Upper lobe of left lung (tissue), 6 donors: ENCODE measurements at regions not wholly inside any gene's neighbourhood (a gene's known extent, or its start where the extent isn't known, plus 50 kb on each side); places are given as distances from the start of the nearest gene placed in this dataset.

Source experiments
- ATAC-seq, 2 donors: fragments of 200-7000 bp; cut with Tn5 transposase; one replicate each; pipeline ENCODE4 v1.9.1; 2022; ENCODE audit warnings: mild to moderate bottlenecking in 2 of 2, moderate library complexity in 2 of 2; ENCODE audit not compliant: low FRiP score in 2 of 2
- DNase-seq, 2 donors: peaks; one replicate each; pipeline ENCODE4 v3.0.0-alpha.2; 2019 to 2020
- H3K27ac ChIP-seq, 4 donors: fragments of 200-600 bp; sonication (generic); one replicate each; pipeline ENCODE4 v1.5.1; 2016 to 2019
- H3K27me3 ChIP-seq, 4 donors: fragments of 200-600 bp; sonication (generic); one replicate each; pipeline ENCODE4 v1.5.1; 2017 to 2019
- H3K36me3 ChIP-seq, 4 donors: fragments of 200-600 bp; sonication (generic); one replicate each; pipeline ENCODE4 v1.5.1; 2016 to 2019
- H3K4me1 ChIP-seq, 4 donors: fragments of 200-600 bp; sonication (generic); one replicate each; pipeline ENCODE4 v1.5.1; 2018 to 2019
- H3K4me3 ChIP-seq, 4 donors: fragments of 200-600 bp; sonication (generic); one replicate each; pipeline ENCODE4 v1.5.1; 2017 to 2019; ENCODE audit warnings: mild to moderate bottlenecking in 2 of 4, moderate library complexity in 1 of 4
- H3K9me3 ChIP-seq, 4 donors: fragments of 200-600 bp; sonication (generic); one replicate each; pipeline ENCODE4 v1.5.1; 2018 to 2019
- EP300 ChIP-seq, 4 donors: sonication (generic); formaldehyde crosslinking; IDR thresholded peaks; one replicate each; pipeline ENCODE4 v1.5.1; 2017; ENCODE audit warnings: antibody characterized with exemption in 4 of 4, control low read depth in 2 of 4
- POLR2A ChIP-seq, 4 donors: fragments of 450-650 bp; IDR thresholded peaks; one replicate each; pipeline ENCODE4 v1.5.1; 2016 to 2017; ENCODE audit warnings: antibody characterized with exemption in 4 of 4, mild to moderate bottlenecking in 2 of 4
- POLR2AphosphoS5 ChIP-seq, 2 donors: sonication (generic); formaldehyde crosslinking; IDR thresholded peaks; one replicate each; pipeline ENCODE4 v1.5.1; 2017; ENCODE audit warnings: antibody characterized with exemption in 2 of 2
- WGBS, 2 donors: methylation state at CpG; one replicate each; pipeline ENCODE4 v1.1.5; 2017 to 2018; 5-methylcytosine and 5-hydroxymethylcytosine counted together
- TF ChIP-seq, protein P1 (sequence below), 6 experiments: fragments of 450-650 bp in 4 of 6; fragments of 200-600 bp in 2 of 6; sonication (generic) in 2 of 6; IDR thresholded peaks; one replicate each; pipeline ENCODE4 v1.5.1; 2016 to 2019; ENCODE audit warnings: antibody characterized with exemption in 6 of 6
- donor health status: DM: no; HTN: no; CAD: no; lungs with moderate emphysema.
- donor health status: DM: no; HTN: yes; CAD: no; lungs with severe emphysema.

DNA sequence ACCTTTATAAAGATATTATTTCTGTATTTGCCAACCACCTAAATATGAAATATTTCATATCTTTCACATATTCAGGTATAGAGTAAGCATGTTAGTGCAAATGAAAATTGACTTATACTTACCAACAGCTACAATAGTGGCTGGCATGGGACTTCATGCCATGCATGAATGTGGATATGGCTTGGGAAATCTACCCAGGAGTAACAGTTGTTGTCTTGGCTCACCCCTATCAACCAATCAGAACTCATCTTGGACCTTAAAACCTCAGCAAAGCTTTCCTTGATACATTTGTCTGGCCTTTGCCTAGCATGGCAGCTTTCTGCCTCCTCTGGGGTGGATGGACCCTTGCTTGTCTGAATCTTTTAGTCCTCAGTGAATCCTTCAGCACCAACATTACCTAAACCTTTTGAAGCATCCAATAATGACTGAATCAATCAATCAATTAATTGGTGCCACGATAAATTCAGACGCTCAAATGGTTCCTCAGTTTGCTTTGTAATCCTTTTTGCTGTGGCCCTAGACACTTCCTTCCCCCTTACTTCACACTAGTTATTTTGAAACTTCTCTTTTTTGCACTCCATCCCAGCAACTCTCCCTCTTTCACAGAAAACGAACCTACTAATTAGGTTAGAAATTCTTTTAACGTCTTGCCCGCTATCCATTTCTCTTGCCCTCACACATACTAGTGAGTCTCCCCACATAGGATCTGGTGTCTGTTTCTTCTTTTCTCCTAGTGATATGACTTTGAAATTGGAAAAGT is 132.3 kb upstream of the ZNF608 start:
- ATAC-seq (peak in 1 of 2 donors; percentile 44), DNase-seq (no peak)
- no peak for TF ChIP-seq POLR2AphosphoS5 (IDR thresholded peaks at IDR 0.05)
- TF ChIP-seq, protein P1, sequence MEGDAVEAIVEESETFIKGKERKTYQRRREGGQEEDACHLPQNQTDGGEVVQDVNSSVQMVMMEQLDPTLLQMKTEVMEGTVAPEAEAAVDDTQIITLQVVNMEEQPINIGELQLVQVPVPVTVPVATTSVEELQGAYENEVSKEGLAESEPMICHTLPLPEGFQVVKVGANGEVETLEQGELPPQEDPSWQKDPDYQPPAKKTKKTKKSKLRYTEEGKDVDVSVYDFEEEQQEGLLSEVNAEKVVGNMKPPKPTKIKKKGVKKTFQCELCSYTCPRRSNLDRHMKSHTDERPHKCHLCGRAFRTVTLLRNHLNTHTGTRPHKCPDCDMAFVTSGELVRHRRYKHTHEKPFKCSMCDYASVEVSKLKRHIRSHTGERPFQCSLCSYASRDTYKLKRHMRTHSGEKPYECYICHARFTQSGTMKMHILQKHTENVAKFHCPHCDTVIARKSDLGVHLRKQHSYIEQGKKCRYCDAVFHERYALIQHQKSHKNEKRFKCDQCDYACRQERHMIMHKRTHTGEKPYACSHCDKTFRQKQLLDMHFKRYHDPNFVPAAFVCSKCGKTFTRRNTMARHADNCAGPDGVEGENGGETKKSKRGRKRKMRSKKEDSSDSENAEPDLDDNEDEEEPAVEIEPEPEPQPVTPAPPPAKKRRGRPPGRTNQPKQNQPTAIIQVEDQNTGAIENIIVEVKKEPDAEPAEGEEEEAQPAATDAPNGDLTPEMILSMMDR (IDR thresholded peaks at IDR 0.05) = no peak
- no peak for TF ChIP-seq POLR2A (IDR thresholded peaks at IDR 0.05)
- no peak for TF ChIP-seq EP300 (IDR thresholded peaks at IDR 0.05)
- Histone ChIP-seq H3K36me3 (no peaks in the 10 kb centered on the region), H3K4me1 (no peaks in the 10 kb centered on the region), H3K27ac (peak overlapping the region in 1 of 4 donors; percentile 26), H3K4me3 (no peak overlapping the region), H3K9me3 (no peaks in the 10 kb centered on the region), H3K27me3 (no peaks in the 10 kb centered on the region)
- 70 to 71% methylated on average over 5 of the region's 5 CpGs for WGBS, 2 donors

DNA sequence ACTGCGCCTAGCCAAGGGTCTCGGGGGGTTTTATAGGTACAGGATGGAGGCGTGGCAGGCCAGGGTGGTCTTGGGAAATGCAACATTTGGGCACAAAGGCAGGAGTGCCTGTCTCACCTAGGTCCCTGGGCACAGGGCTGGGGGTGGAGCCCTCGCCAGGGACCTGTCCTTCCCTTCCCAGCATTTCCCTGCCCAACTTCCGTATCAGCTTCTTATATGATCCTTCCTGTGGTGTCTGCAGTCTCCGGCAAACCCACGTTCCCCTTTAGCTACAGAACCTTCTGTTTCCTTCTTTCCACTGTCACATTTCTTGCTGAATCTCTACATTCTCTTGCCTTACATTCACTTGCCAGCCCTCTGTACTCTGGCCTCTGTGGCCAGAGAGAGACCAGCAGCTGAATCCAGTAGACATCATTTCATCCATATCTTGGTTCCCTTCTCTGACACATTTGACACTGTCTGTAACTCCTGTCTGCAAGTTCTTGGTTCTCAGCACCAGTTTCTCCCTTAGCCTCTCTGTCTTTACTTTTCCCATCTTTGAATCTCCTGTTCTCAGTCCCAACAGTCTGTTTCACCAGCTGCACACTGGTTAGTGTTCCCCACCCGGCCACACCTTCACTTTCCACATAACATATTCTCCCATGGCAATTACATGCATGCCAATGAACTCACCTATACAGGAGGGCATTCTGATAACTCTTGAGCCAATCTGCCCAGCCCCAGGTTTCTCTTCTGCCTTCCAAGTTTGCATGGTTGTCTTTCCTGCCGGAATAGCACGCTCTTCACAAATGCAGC is 134.7 kb upstream of the ZNF608 start:
- Histone ChIP-seq H3K4me1 (no peaks in the 10 kb centered on the region), H3K36me3 (no peaks in the 10 kb centered on the region), H3K27me3 (no peaks in the 10 kb centered on the region), H3K4me3 (no peak overlapping the region), H3K9me3 (no peaks in the 10 kb centered on the region), H3K27ac (no peak overlapping the region)
- 77 to 92% methylated on average over 10 of the region's 10 CpGs for WGBS, 2 donors
- TF ChIP-seq, protein P1 (IDR thresholded peaks at IDR 0.05) = no peak
- TF ChIP-seq EP300 (IDR thresholded peaks at IDR 0.05) (no peak), POLR2A (IDR thresholded peaks at IDR 0.05) (no peak), POLR2AphosphoS5 (IDR thresholded peaks at IDR 0.05) (no peak)
- peak in 1 of 2 donors; percentile 38 for DNase-seq
- ATAC-seq = peak in 1 of 2 donors; percentile 45

DNA sequence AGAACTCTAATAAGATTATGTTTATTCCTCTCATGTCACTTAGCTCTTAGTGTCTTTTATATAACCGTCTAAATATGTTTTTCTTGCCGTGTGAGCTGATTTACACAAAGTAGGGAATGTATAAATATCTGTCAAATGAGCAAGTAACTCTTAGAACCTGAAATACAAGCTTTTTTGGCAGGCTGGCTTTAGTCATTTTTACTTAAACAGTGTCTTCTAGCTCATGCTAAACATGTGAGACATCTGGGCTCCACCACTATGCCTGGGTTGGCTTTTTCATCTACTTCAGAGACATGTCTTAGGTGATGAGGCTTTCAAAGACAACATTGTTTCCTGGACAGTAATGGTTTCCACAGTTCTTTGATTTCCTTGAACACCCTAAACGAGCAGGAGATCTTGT is 137.2 kb upstream of the ZNF608 start:
- Histone ChIP-seq H3K36me3 (no peaks in the 10 kb centered on the region), H3K27ac (no peak overlapping the region), H3K9me3 (no peaks in the 10 kb centered on the region), H3K4me3 (no peak overlapping the region), H3K4me1 (peaks cover 0 to 12% (median 1%) of the 10 kb centered on the region in 4 donors), H3K27me3 (no peaks in the 10 kb centered on the region)
- 50 to 72% methylated on average over 3 of the region's 3 CpGs for WGBS, 2 donors
- DNase-seq = no peak
- TF ChIP-seq POLR2A (IDR thresholded peaks at IDR 0.05) = no peak
- no peak for TF ChIP-seq EP300 (IDR thresholded peaks at IDR 0.05)
- TF ChIP-seq POLR2AphosphoS5 (IDR thresholded peaks at IDR 0.05) = no peak
- TF ChIP-seq, protein P1 (IDR thresholded peaks at IDR 0.05) = no peak
- ATAC-seq = no peak

DNA sequence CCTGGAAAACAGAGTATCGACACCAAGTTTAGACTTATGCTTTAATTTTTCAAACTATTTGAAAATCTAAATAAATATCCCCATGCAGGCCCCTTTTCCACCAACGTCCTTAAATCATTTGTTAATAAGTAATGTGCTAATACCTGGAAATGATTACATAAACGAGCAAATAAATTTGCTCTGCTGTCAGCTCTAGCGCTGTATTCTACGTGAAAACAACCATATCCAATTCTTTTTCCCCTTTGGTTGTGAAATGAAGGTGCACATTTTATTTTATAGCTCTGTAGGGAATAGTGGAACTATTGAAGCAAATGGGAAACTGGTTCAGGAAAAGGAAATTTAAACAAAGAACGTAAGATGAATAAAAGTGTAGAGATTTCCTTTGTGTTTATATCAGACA is 137.7 kb upstream of the ZNF608 start:
- Histone ChIP-seq H3K27ac (no peak overlapping the region), H3K36me3 (no peaks in the 10 kb centered on the region), H3K9me3 (no peaks in the 10 kb centered on the region), H3K4me3 (no peak overlapping the region), H3K4me1 (peaks cover 0 to 16% (median 5%) of the 10 kb centered on the region in 4 donors), H3K27me3 (no peaks in the 10 kb centered on the region)
- 61 to 64% methylated on average over 6 of the region's 6 CpGs for WGBS, 2 donors
- ATAC-seq (no peak), DNase-seq (no peak)
- TF ChIP-seq POLR2A (IDR thresholded peaks at IDR 0.05) (no peak), EP300 (IDR thresholded peaks at IDR 0.05) (no peak), POLR2AphosphoS5 (IDR thresholded peaks at IDR 0.05) (no peak)
- TF ChIP-seq, protein P1 (IDR thresholded peaks at IDR 0.05) = no peak
